Lower leg skin (tissue), 3 donors: ENCODE measurements at regions not wholly inside any gene's neighbourhood (a gene's known extent, or its start where the extent isn't known, plus 50 kb on each side); places are given as distances from the start of the nearest gene placed in this dataset.
"Not testable (repeated sequence)": the region's sequence is repeated elsewhere in the genome, so short reads cannot be mapped to it uniquely, and the experiment has no call there.

Experiments used
- POLR2A ChIP-seq, 2 donors: fragments of 450-650 bp; IDR thresholded peaks; one replicate each; pipeline ENCODE4 v1.6.1; 2016 to 2017; ENCODE audit warnings: antibody characterized with exemption in 2 of 2, mild to moderate bottlenecking in 1 of 2, moderate library complexity in 1 of 2
- TF ChIP-seq, protein P1 (sequence below), 3 donors: fragments of 450-650 bp; IDR thresholded peaks; one replicate each; pipeline ENCODE4 v1.5.1; 2016; ENCODE audit warnings: antibody characterized with exemption in 3 of 3, mild to moderate bottlenecking in 3 of 3, moderate library complexity in 2 of 3

DNA sequence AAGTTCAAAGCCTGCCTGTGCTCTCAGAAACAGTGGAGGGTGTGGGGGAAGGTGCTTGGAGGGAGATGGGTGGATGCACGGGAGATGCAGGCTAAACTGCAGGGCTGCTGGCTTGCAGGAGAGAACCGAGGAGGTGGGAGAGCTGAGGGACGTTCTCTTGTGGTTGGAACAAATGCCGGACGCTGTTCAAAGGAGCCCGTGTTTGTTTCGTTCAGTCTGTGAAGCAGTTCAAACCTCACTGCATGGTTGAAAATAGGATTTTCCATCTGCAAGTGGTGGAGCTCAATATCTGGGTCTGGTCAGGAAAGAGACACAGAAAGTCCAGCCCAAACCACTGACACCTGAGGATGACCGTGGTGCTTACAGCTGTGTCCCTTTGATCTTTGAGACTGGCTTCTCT lies 1241.8 kb downstream of the TMEM121 start:
- TF ChIP-seq, protein P1, sequence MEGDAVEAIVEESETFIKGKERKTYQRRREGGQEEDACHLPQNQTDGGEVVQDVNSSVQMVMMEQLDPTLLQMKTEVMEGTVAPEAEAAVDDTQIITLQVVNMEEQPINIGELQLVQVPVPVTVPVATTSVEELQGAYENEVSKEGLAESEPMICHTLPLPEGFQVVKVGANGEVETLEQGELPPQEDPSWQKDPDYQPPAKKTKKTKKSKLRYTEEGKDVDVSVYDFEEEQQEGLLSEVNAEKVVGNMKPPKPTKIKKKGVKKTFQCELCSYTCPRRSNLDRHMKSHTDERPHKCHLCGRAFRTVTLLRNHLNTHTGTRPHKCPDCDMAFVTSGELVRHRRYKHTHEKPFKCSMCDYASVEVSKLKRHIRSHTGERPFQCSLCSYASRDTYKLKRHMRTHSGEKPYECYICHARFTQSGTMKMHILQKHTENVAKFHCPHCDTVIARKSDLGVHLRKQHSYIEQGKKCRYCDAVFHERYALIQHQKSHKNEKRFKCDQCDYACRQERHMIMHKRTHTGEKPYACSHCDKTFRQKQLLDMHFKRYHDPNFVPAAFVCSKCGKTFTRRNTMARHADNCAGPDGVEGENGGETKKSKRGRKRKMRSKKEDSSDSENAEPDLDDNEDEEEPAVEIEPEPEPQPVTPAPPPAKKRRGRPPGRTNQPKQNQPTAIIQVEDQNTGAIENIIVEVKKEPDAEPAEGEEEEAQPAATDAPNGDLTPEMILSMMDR (IDR thresholded peaks at IDR 0.05) = not testable (repeated sequence)
- TF ChIP-seq POLR2A (IDR thresholded peaks at IDR 0.05) = not testable (repeated sequence)
